HCT116 (cell line): ENCODE measurements at regions not wholly inside any gene's neighbourhood (a gene's known extent, or its start where the extent isn't known, plus 50 kb on each side); places are given as distances from the start of the nearest gene placed in this dataset.

Experiments
- ATAC-seq: fragments of 200-7000 bp; cut with Tn5 transposase; 2 replicates; pipeline ENCODE4 v1.9.1; 2020; ENCODE audit warnings: mild to moderate bottlenecking, moderate library complexity
- BruUV-seq: library from RNA; stranded (reverse); fragments of 400-500 nt; replicated peaks from 2 replicates; lab custom pipeline; 2021; lab: Mats Ljungman, UMichigan
- CTCF ChIA-PET: fragments of 300-600 bp; sonication (Branson Sonifier 250); formaldehyde crosslinking; loops from one replicate; lab custom pipeline; 2021; ENCODE audit warnings: antibody characterized with exemption; lab: Charles Lee
- POLR2A ChIA-PET: fragments of 300-600, 350-600 bp; sonication (Branson Sonifier 250); formaldehyde crosslinking; loops from one replicate; lab custom pipeline; 2021; ENCODE audit warnings: antibody characterized with exemption; lab: Charles Lee
- RAD21 ChIA-PET, 2 experiments: fragments of 300-600 bp; sonication (Branson Sonifier 250); formaldehyde crosslinking; loops; one replicate each; lab custom pipeline; 2023; ENCODE audit warnings: low total read pairs in 2 of 2; ENCODE audit not compliant: uncharacterized antibody in 2 of 2, unreplicated experiment in 2 of 2, low non-redundant PET in 1 of 2; lab: Charles Lee
- DNase-seq: peaks from one replicate; pipeline ENCODE4 v3.0.0-alpha.2; 2010; ENCODE audit warnings: low read depth, low spot score
- H2AFZ ChIP-seq: fragments of 200-600 bp; shearing (Covaris generic), sonication (generic); 2 replicates; pipeline ENCODE4 v1.6.1; 2017; ENCODE audit warnings: low read depth, mixed run types, mixed read lengths, antibody characterized with exemption, low read length; ENCODE audit not compliant: poor library complexity, severe bottlenecking
- H3K27ac ChIP-seq: 2 replicates; pipeline ENCODE4 v1.5.1; 2012; ENCODE audit warnings: low read depth, low read length
- H3K27me3 ChIP-seq: fragments of 200-600 bp; sonication (generic); 2 replicates; pipeline ENCODE4 v1.6.1; 2016; ENCODE audit warnings: mixed run types, low read length, mixed read lengths; ENCODE audit not compliant: insufficient read depth
- H3K36me3 ChIP-seq, 2 experiments: fragments of 200-500 bp in 1 of 2; fragments of 200-600 bp in 1 of 2; sonication (Bioruptor generic) in 1 of 2; sonication (generic) in 1 of 2; 2 replicates each; pipeline versions ENCODE4 v1.5.1 to v1.6.1; 2014 to 2016; ENCODE audit warnings: low read length in 2 of 2, inconsistent platforms in 1 of 2, mixed read lengths in 1 of 2, mixed run types in 1 of 2; ENCODE audit not compliant: insufficient read depth in 2 of 2, control insufficient read depth in 1 of 2
- H3K4me1 ChIP-seq, 2 experiments: fragments of 200-600 bp in 1 of 2; sonication (generic) in 1 of 2; 2 replicates each; pipeline versions ENCODE4 v1.5.1 to v1.6.1; 2012 to 2017; ENCODE audit warnings: low read length in 2 of 2, inconsistent platforms in 1 of 2, mild to moderate bottlenecking in 1 of 2, mixed read lengths in 1 of 2, mixed run types in 1 of 2, moderate library complexity in 1 of 2; ENCODE audit not compliant: insufficient read depth in 2 of 2, control insufficient read depth in 1 of 2
- H3K4me2 ChIP-seq: fragments of 200-600 bp; sonication (generic); 2 replicates; pipeline ENCODE4 v1.6.1; 2017; ENCODE audit warnings: mixed run types, low read length, mixed read lengths
- H3K4me3 ChIP-seq, 2 experiments: fragments of 200-600 bp in 1 of 2; sonication (generic) in 1 of 2; replicated peaks in 1 of 2; 2 replicates each; pipeline ENCODE4 v1.5.1; 2011 to 2016; ENCODE audit warnings: low read length in 2 of 2, control low read depth in 1 of 2, low read depth in 1 of 2, mild to moderate bottlenecking in 1 of 2, mixed read lengths in 1 of 2, mixed run types in 1 of 2
- H3K79me2 ChIP-seq: fragments of 200-600 bp; sonication (generic); 2 replicates; pipeline ENCODE4 v1.6.1; 2017; ENCODE audit warnings: mild to moderate bottlenecking, mixed run types, low read length, moderate library complexity, mixed read lengths; ENCODE audit not compliant: insufficient read depth
- H3K9ac ChIP-seq: fragments of 200-600 bp; sonication (generic); 2 replicates; pipeline ENCODE4 v1.6.1; 2016; ENCODE audit warnings: low read length, mixed read lengths
- H3K9me2 ChIP-seq: fragments of 200-600 bp; sonication (generic), shearing (Covaris generic); 2 replicates; pipeline ENCODE4 v1.6.1; 2017; ENCODE audit warnings: mixed run types, mild to moderate bottlenecking, moderate library complexity; ENCODE audit not compliant: insufficient read depth
- H3K9me3 ChIP-seq, 2 experiments: fragments of 200-500 bp in 1 of 2; fragments of 200-600 bp in 1 of 2; sonication (Bioruptor generic) in 1 of 2; sonication (generic) in 1 of 2; 2 replicates each; pipeline ENCODE4 v1.6.1; 2014 to 2017; ENCODE audit warnings: low read length in 2 of 2, mixed read lengths in 2 of 2, inconsistent platforms in 1 of 2, low read depth in 1 of 2, mild to moderate bottlenecking in 1 of 2, mixed run types in 1 of 2, moderate library complexity in 1 of 2; ENCODE audit not compliant: control insufficient read depth in 1 of 2, insufficient read depth in 1 of 2
- H4K20me1 ChIP-seq: fragments of 200-600 bp; sonication (generic), shearing (Covaris generic); 2 replicates; pipeline ENCODE4 v1.6.1; 2017; ENCODE audit warnings: mixed run types, mild to moderate bottlenecking, moderate library complexity; ENCODE audit not compliant: insufficient read depth
- CEBPB ChIP-seq: IDR thresholded peaks from 2 replicates; pipeline ENCODE4 v1.6.1; 2012; ENCODE audit warnings: low read depth
- ELF1 ChIP-seq: IDR thresholded peaks from 2 replicates; pipeline ENCODE4 v1.6.1; 2012; ENCODE audit warnings: low read depth, borderline replicate concordance
- EZH2 ChIP-seq: fragments of 200-600 bp; sonication (generic); IDR thresholded peaks from 2 replicates; pipeline ENCODE4 v1.6.1; 2017; ENCODE audit warnings: antibody characterized with exemption, mixed run types
- EZH2phosphoT487 ChIP-seq: fragments of 200-600 bp; IDR thresholded peaks from 2 replicates; pipeline ENCODE4 v1.6.1; 2018; ENCODE audit warnings: antibody characterized with exemption, borderline replicate concordance
- FOSL1 ChIP-seq: IDR thresholded peaks from 2 replicates; pipeline ENCODE4 v1.6.1; 2012; ENCODE audit warnings: low read depth
- JUND ChIP-seq: IDR thresholded peaks from 2 replicates; pipeline ENCODE4 v1.6.1; 2012
- POLR2A ChIP-seq: IDR thresholded peaks from 2 replicates; pipeline ENCODE4 v1.7.0; 2011; ENCODE audit warnings: borderline replicate concordance; ENCODE audit not compliant: insufficient read depth, insufficient read length; ENCODE audit errors: extremely low read depth
- ZFX ChIP-seq: fragments of 450-650 bp; IDR thresholded peaks from 2 replicates; pipeline ENCODE4 v1.6.1; 2017
- ZNF274 ChIP-seq: fragments of 200-500 bp; sonication (Bioruptor generic); IDR thresholded peaks from 2 replicates; pipeline ENCODE4 v1.6.1; 2014; ENCODE audit warnings: mild to moderate bottlenecking, low read depth, low read length, inconsistent platforms
- intact Hi-C: fragments of 100-400 bp; cut with micrococcal nuclease; formaldehyde crosslinking; loops from 2 replicates; pipeline ENCODE4 v1.10.0; 2022
- TF ChIP-seq, protein P1 (sequence below): IDR thresholded peaks from 2 replicates; pipeline ENCODE4 v1.6.1; 2012
- TF ChIP-seq, protein P2 (sequence below): IDR thresholded peaks from 2 replicates; pipeline ENCODE4 v1.6.1; 2011; ENCODE audit warnings: mild to moderate bottlenecking, low read length, moderate library complexity; ENCODE audit not compliant: insufficient replicate concordance; ENCODE audit errors: extremely low read depth
- TF ChIP-seq, protein P3 (sequence below): IDR thresholded peaks from 2 replicates; pipeline ENCODE4 v1.6.1; 2012
- TF ChIP-seq, protein P4 (sequence below), 3 experiments: fragments of 200-600 bp in 1 of 3; sonication (generic) in 1 of 3; IDR thresholded peaks in 2 of 3; conservative IDR thresholded peaks in 1 of 3; 2 replicates each; pipeline ENCODE4 v1.5.1; 2012 to 2017; ENCODE audit warnings: low read depth in 2 of 3, low read length in 2 of 3, antibody characterized with exemption in 1 of 3, borderline replicate concordance in 1 of 3, control low read depth in 1 of 3, mild to moderate bottlenecking in 1 of 3, mixed read lengths in 1 of 3, mixed run types in 1 of 3, moderate library complexity in 1 of 3; ENCODE audit not compliant: insufficient read depth in 1 of 3

DNA sequence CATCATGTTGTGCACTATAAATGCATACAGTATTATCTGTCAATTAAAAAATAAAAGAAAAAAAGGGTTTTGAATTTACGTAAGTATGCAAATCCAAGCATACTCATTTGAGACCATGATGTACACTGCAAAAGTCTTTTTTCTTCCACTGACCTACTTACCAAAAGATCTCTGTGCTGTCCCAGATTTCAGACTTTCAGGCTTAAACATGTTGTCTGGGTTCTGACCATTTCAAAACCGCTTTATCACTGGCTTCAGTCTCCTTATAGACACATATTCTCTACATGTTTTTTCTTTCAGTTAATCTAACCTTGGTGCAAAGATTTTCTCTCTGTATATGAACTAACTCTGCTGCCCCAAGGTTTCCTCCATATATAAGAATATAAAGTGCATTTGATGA is 58.6 kb upstream of the CXCL8 start:
- H3K27me3 ChIP-seq, result no peaks in the 10 kb centered on the region
- H3K27ac ChIP-seq, result no peak overlapping the region
- no peaks in the 10 kb centered on the region for H3K9me2 ChIP-seq
- no peaks in the 10 kb centered on the region for H3K36me3 ChIP-seq
- no peaks in the 10 kb centered on the region for H4K20me1 ChIP-seq
- DNase-seq (no peak), ATAC-seq (no peak)
- H3K9me3 ChIP-seq, result no peaks in the 10 kb centered on the region
- no peak overlapping the region for H3K4me2 ChIP-seq
- peaks cover 0 to 6% of the 10 kb centered on the region in 2 experiments; a peak in 2 of 4 replicates for H3K4me1 ChIP-seq
- H2AFZ ChIP-seq, result no peak overlapping the region
- ChIA-PET CTCF (no interaction called here), POLR2A (no interaction called here), RAD21 (no interaction called here)
- TF ChIP-seq EZH2, result no peak
- TF ChIP-seq EZH2phosphoT487, result no peak
- TF ChIP-seq, protein P1, sequence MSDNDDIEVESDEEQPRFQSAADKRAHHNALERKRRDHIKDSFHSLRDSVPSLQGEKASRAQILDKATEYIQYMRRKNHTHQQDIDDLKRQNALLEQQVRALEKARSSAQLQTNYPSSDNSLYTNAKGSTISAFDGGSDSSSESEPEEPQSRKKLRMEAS, result no peak
- no peak for TF ChIP-seq ZNF274
- TF ChIP-seq, protein P2, sequence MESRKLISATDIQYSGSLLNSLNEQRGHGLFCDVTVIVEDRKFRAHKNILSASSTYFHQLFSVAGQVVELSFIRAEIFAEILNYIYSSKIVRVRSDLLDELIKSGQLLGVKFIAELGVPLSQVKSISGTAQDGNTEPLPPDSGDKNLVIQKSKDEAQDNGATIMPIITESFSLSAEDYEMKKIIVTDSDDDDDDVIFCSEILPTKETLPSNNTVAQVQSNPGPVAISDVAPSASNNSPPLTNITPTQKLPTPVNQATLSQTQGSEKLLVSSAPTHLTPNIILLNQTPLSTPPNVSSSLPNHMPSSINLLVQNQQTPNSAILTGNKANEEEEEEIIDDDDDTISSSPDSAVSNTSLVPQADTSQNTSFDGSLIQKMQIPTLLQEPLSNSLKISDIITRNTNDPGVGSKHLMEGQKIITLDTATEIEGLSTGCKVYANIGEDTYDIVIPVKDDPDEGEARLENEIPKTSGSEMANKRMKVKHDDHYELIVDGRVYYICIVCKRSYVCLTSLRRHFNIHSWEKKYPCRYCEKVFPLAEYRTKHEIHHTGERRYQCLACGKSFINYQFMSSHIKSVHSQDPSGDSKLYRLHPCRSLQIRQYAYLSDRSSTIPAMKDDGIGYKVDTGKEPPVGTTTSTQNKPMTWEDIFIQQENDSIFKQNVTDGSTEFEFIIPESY, result no peak
- no peak for TF ChIP-seq FOSL1
- no peak for TF ChIP-seq CEBPB
- H3K9ac ChIP-seq, result no peak overlapping the region
- intact Hi-C loops, result no loop called here
- H3K4me3 ChIP-seq, result no peak overlapping the region
- H3K79me2 ChIP-seq, result no peaks in the 10 kb centered on the region
- BruUV-seq, result no TSS peak

DNA sequence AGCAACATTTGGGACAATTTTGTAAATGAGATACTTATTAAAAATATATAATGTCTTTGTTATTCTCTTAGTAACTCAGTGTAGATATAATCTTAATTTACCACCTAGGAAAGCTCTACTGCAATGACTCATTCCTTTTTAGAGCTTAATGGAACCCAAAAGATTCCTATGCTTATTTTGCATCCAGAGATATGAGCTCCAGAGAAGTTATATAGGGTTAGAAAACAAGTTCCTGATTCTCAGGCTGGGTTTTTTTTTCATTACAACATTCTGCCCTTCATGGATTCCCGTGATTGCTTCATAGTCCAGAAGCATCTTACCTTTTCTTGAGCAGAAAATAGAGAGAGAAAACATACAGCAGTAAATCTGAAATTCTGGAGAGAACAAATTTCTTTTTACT is 57.9 kb upstream of the CXCL8 start:
- Histone ChIP-seq H3K4me1 (no peaks in the 10 kb centered on the region), H3K9me2 (no peaks in the 10 kb centered on the region), H3K27me3 (no peaks in the 10 kb centered on the region), H3K27ac (no peak overlapping the region), H3K9me3 (no peaks in the 10 kb centered on the region), H3K79me2 (no peaks in the 10 kb centered on the region), H3K36me3 (no peaks in the 10 kb centered on the region), H2AFZ (no peak overlapping the region), H3K9ac (no peak overlapping the region), H3K4me2 (no peak overlapping the region), H4K20me1 (no peaks in the 10 kb centered on the region), H3K4me3 (no peak overlapping the region)
- BruUV-seq, result no TSS peak
- DNase-seq (no peak), ATAC-seq (no peak)
- RAD21 ChIA-PET, result no interaction called here
- intact Hi-C loops, result no loop called here
- CTCF ChIA-PET, result interaction anchor here (0.7 kb wide), 1 partner anchor 11 kb away, joined by 3 read pairs; no protein-coding TSS in a partner anchor
- POLR2A ChIA-PET, result no interaction called here
- TF ChIP-seq POLR2A (no peak), ELF1 (no peak), EZH2 (no peak), ZFX (no peak), JUND (no peak)
- TF ChIP-seq, protein P3, sequence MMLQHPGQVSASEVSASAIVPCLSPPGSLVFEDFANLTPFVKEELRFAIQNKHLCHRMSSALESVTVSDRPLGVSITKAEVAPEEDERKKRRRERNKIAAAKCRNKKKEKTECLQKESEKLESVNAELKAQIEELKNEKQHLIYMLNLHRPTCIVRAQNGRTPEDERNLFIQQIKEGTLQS, result no peak
- TF ChIP-seq, protein P4, sequence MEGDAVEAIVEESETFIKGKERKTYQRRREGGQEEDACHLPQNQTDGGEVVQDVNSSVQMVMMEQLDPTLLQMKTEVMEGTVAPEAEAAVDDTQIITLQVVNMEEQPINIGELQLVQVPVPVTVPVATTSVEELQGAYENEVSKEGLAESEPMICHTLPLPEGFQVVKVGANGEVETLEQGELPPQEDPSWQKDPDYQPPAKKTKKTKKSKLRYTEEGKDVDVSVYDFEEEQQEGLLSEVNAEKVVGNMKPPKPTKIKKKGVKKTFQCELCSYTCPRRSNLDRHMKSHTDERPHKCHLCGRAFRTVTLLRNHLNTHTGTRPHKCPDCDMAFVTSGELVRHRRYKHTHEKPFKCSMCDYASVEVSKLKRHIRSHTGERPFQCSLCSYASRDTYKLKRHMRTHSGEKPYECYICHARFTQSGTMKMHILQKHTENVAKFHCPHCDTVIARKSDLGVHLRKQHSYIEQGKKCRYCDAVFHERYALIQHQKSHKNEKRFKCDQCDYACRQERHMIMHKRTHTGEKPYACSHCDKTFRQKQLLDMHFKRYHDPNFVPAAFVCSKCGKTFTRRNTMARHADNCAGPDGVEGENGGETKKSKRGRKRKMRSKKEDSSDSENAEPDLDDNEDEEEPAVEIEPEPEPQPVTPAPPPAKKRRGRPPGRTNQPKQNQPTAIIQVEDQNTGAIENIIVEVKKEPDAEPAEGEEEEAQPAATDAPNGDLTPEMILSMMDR (IDR thresholded peaks at IDR 0.05 in 2 of 3, conservative IDR thresholded peaks at IDR 0.05 in 1 of 3; ENCODE audit: borderline replicate concordance in 1 of 3, insufficient read depth in 1 of 3, low read depth in 2 of 3, low read length in 2 of 3), result no peak
